SK-N-SH (cell line): ENCODE measurements at regions not wholly inside any gene's neighbourhood (a gene's known extent, or its start where the extent isn't known, plus 50 kb on each side); places are given as distances from the start of the nearest gene placed in this dataset.

Experiments used
- EZH2phosphoT487 ChIP-seq: fragments of 200-600 bp; sonication (generic); IDR thresholded peaks from 2 replicates; pipeline ENCODE4 v1.6.1; 2017; ENCODE audit warnings: low read depth, mixed run types, mild to moderate bottlenecking, antibody characterized with exemption, moderate library complexity, borderline replicate concordance
- FOXJ3 ChIP-seq: sonication (generic); formaldehyde crosslinking; IDR thresholded peaks from 2 replicates; pipeline ENCODE4 v1.5.1; 2020; ENCODE audit warnings: mild to moderate bottlenecking, missing genetic modification reagents
- FOXM1 ChIP-seq: IDR thresholded peaks from 2 replicates; pipeline ENCODE4 v1.4.0; 2012; ENCODE audit warnings: low read depth, mild to moderate bottlenecking
- RCOR1 ChIP-seq: fragments of 150-350 bp; IDR thresholded peaks from 2 replicates; pipeline ENCODE4 v1.6.1; 2017; ENCODE audit warnings: antibody characterized with exemption, low read length
- TCF12 ChIP-seq: IDR thresholded peaks from 2 replicates; pipeline ENCODE4 v1.4.0; 2012
- TF ChIP-seq, protein P1 (sequence below): fragments of 200-600 bp; sonication (generic); IDR thresholded peaks from 2 replicates; pipeline ENCODE4 v1.6.1; 2017; ENCODE audit warnings: antibody characterized with exemption, mild to moderate bottlenecking, moderate library complexity

DNA sequence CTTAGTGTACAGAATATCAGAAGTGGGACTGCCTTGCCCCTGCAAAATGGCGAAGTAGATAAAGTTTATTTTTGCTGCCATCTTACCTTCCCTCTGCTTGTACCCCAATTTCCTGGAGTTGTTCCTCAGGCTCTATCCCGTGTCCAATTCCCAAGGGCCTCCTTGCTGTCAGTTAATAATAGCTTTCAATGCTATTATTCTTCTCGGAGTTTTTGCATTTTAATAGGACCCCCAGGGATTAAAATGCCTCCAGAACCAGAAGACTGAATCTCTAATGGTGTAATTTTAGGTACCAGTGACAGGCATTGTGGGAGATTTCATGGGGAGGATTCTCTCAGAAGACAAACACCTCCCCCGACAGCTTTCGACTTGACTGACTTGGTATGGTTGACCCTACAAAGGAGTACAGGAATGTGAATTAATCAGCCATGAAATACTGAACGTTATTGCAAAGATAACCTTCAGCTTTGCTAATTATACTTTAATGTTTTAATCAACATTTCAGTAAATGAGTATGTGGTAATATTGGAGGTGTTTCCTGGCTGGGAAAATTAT, 75.2 kb downstream of the ZNF22 start:
- TF ChIP-seq, protein P1, sequence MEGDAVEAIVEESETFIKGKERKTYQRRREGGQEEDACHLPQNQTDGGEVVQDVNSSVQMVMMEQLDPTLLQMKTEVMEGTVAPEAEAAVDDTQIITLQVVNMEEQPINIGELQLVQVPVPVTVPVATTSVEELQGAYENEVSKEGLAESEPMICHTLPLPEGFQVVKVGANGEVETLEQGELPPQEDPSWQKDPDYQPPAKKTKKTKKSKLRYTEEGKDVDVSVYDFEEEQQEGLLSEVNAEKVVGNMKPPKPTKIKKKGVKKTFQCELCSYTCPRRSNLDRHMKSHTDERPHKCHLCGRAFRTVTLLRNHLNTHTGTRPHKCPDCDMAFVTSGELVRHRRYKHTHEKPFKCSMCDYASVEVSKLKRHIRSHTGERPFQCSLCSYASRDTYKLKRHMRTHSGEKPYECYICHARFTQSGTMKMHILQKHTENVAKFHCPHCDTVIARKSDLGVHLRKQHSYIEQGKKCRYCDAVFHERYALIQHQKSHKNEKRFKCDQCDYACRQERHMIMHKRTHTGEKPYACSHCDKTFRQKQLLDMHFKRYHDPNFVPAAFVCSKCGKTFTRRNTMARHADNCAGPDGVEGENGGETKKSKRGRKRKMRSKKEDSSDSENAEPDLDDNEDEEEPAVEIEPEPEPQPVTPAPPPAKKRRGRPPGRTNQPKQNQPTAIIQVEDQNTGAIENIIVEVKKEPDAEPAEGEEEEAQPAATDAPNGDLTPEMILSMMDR, result no peak
- TF ChIP-seq RCOR1 (no peak), FOXM1 (no peak), TCF12 (no peak), EZH2phosphoT487 (no peak), FOXJ3 (no peak)
